ENCODE measurements at regions not wholly inside any gene's neighbourhood (a gene's known extent, or its start where the extent isn't known, plus 50 kb on each side); places are given as distances from the start of the nearest gene placed in this dataset.
"Not testable (repeated sequence)": the region's sequence is repeated elsewhere in the genome, so short reads cannot be mapped to it uniquely, and the experiment has no call there.

- DNase-seq = no peak
Measured at GRCh38 chr13:39803156-39803555, 147.7 kb downstream of the COG6 start.

GRCh38 chr13:39803851-39804250 is 148.4 kb downstream of the COG6 start:
- DNase-seq = no peak

- DNase-seq = no peak
Measured at GRCh38 chr13:39804332-39805210, 149.1 kb downstream of the COG6 start.

- DNase-seq = no peak
Measured at GRCh38 chr13:39809466-39809865, 154.0 kb downstream of the COG6 start.

GRCh38 chr13:39810091-39810877 is 154.8 kb downstream of the COG6 start:
- DNase-seq = no peak

- no peak for DNase-seq
Measured at GRCh38 chr13:39811051-39811450, 155.6 kb downstream of the COG6 start.

GRCh38 chr13:39811696-39812095 is 156.2 kb downstream of the COG6 start:
- DNase-seq = no peak

- no peak for DNase-seq
Measured at GRCh38 chr13:39815345-39816111, 160.1 kb downstream of the COG6 start.

GRCh38 chr13:39816936-39817335 is 161.5 kb downstream of the COG6 start:
- no peak for DNase-seq

- no peak for DNase-seq
Measured at GRCh38 chr13:39818953-39819352, 163.5 kb downstream of the COG6 start.

GRCh38 chr13:39820606-39821005 is 165.1 kb downstream of the COG6 start:
- DNase-seq = no peak

- no peak for DNase-seq
Measured at GRCh38 chr13:39821977-39822376, 166.5 kb downstream of the COG6 start.

- DNase-seq = no peak
Measured at GRCh38 chr13:39822437-39822836, 167.0 kb downstream of the COG6 start.

- no peak for DNase-seq
Measured at GRCh38 chr13:39823063-39823713, 167.7 kb downstream of the COG6 start.

- DNase-seq = no peak
Measured at GRCh38 chr13:39825886-39826285, 170.4 kb downstream of the COG6 start.

GRCh38 chr13:39835253-39835652 is 179.8 kb downstream of the COG6 start:
- peak; percentile 28 for DNase-seq

GRCh38 chr13:39836038-39836437 is 180.6 kb downstream of the COG6 start:
- no peak for DNase-seq

- DNase-seq = not testable (repeated sequence)
Measured at GRCh38 chr13:39837866-39838265, 182.4 kb downstream of the COG6 start.

- no peak for DNase-seq
Measured at GRCh38 chr13:39840201-39840600, 184.7 kb downstream of the COG6 start.

- no peak for DNase-seq
Measured at GRCh38 chr13:39847336-39847735, 191.9 kb downstream of the COG6 start.

GRCh38 chr13:39855236-39855635 is 199.8 kb downstream of the COG6 start:
- no peak for DNase-seq

- DNase-seq = no peak
Measured at GRCh38 chr13:39856714-39857113, 201.3 kb downstream of the COG6 start.

- DNase-seq = no peak
Measured at GRCh38 chr13:39858794-39859193, 203.3 kb downstream of the COG6 start.

All from NCI-H1092 (cell line).